HG03159 (cell line): ENCODE measurements at regions not wholly inside any gene's neighbourhood (a gene's known extent, or its start where the extent isn't known, plus 50 kb on each side); places are given as distances from the start of the nearest gene placed in this dataset.
"Not testable (repeated sequence)": the region's sequence is repeated elsewhere in the genome, so short reads cannot be mapped to it uniquely, and the experiment has no call there.

Experiments used
- ATAC-seq: cut with Tn5 transposase; IDR thresholded peaks from one replicate; pipeline ENCODE4 v1.9.1; 2021; ENCODE audit warnings: mild to moderate bottlenecking, moderate library complexity; ENCODE audit not compliant: unreplicated experiment

DNA sequence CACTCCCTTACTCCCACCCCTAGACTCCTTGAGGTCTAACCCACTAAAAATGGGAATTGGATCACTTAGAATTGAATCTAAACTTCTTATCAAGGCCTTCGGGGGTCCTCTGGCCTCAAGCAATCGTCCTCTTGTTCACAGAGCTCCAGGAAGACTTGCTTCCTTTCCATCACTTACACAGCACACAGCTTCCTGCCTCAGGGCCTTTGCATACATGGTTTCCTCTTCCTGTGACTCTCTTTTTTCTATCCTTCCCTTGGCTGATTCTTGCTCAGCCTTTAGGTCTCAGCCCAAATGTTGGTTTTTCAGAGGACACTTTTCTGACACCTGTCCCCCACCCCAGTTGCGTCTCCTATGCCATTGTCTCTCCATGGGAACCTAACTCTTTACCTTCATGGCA is 50.0 kb upstream of the ALDH1B1 start:
- no peak for ATAC-seq

DNA sequence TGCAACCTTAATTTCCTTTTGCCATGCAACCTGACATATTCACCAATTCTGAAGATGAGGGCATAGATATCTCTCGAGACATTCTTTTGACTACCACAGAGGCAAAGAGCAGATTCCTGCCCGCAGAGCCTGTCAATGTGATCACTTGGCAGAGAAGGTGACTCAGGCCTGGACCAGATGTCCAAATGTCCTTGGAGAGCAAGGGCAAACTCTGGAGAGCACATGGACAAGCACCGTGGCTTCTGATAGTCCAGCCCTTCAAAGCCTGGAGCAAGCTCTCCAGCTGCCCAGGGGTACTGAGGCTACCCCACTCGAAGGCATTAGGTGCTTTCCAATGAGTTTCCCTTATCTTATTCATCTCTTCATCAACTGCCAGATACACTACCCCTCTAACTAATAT is 50.4 kb upstream of the ALDH1B1 start:
- no peak for ATAC-seq

DNA sequence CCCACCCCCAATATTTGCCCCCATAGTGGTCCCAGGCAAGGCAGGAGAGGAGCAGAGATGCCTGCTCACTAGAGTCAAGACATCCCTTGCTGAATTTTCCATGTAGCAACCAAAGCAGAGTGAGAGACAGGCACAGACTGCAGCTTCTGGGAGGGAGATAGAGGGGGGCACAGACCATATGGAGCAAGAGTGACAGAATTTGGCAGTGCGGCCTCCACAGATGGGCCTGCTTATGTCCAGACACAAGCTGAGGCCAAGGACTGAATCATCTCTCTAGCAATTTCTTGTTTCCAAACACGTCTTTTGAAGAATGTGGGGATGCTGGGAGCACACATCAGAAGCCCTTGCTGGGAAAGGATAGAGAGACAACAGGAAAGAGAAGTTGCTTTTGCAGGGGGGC is 53.0 kb upstream of the ALDH1B1 start:
- no peak for ATAC-seq

DNA sequence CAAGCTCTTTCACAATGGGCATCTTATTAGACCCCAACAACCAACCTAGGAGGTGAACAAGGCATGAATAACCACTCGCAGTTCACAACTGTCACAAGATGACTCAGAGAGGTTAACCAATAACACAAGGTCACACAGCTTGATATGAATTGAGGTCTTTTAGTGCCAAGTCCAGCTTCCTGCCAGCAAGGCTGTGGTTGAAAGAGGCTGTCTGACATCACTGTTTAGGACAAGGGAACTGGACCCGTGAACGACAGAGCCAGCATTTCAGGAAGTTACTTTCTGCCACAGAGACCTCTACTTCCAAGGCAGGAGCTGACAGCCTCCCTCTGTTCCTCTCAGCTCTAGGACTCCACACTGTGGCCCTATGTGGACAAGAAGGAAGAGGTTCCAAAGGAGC is 53.4 kb upstream of the ALDH1B1 start:
- ATAC-seq: no peak

DNA sequence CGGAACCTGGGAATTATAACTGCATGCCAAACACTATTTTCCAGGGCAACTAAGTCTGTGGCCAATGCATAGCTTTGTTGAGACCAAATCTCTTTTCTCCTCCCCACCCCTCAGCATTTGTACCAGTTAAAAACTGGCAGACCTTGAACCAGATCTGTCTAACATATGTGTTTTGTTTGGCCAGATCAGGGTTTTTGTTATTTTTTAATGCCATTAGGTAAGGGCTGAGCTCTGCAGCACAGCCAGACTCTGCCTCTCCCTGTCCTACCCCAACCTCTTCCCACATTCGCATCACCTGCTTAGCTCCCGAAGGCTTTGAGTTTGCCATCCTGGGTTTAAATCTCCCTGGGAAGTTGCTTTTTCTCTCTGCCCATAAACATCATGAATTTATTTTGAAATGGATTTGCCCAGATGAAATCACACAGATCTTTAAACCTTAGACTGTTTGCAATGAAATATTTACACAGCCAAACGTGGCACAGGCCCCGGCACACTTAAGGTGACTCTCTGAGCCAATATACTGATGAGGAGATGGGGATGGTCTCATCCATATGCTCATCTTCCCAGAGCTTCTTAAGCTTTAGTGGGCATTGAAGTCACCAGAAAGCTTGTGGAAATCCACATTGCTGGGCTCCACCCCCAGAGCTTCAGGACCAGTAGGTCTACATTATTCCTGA is 54.0 kb upstream of the ALDH1B1 start:
- no peak for ATAC-seq

DNA sequence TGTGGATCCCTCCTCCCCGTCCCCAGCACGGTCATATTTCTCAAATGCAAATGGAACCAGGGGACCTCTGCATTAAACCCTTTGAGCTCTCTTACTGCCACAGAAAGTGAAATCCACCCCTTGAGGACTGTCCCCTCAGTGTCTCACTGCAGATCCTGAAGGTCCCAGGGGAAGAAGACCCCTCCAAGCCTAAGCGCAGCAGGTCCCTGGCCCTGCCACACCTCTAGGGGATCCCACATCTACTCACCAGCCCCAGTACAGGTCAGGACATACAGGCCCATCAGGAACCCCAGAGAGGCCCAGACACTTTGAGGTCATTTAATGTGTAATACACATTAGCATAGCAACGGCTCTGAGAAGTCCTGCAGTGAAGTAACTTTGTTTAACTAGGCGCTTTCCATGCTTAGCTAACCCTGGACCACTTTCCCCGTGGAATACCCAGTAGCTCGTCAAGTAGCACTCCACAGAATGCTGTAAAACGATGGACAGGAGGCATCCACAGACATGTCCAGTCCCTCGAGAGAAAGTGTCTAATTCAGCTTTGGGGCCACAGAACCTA is 54.7 kb upstream of the ALDH1B1 start:
- no peak for ATAC-seq

DNA sequence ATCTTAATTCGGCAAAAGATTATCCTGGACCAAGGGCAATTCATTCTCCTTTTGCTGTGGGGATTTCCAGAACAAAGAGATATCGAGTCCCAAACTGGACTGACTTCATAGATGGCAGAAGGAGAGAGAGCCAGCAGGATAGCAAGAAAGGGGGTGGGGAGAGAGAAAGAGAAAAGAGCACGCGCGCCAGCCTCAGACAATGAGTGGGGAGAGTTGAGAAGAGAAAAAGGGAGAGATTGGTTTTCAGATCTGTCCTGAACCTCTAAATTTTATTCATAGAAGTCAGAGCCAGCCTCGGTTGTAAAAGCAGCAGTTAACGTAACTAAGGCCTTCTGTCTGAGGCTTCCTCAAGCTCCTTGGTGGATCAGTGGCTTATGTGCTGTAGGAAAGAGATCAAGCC is 55.3 kb upstream of the ALDH1B1 start:
- ATAC-seq: no peak

DNA sequence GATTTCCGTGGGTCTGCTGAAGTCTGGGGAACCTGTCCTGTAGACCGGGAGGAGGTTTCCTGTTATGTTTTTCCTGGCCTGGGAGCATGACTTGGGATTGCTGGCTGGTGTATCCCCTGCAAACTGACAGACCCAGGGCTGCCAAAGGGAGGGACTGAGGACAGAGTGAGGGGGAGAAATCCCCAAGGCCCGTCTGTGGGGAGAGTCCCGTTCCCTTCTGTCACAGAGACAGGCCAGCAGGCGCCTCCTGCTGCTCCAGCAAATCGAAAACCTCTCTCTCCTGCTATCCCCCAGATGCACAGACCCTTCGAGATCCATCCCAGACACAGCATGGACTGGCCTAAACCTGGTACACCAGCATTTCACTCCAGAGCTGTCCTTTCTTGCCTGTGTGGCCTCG is 56.2 kb upstream of the ALDH1B1 start:
- ATAC-seq: no peak

DNA sequence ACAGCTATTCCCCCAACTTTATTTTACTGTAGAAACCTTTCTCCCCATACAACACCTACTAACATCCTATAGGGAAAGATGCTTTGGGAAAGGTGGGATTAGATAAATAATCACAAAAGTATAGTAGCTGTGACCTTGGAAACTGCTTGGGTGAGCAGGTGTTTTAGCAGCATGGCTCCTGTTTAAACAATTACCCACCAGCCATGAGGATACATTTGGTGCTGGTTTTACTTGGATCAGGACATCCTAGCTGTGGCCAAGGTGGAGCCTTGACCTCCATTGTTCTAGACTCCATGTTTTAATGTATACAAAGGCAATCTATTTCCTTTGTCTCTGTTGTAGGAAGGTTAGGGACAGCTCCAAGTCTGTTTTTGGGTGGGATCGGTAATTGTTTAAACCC is 56.8 kb upstream of the ALDH1B1 start:
- ATAC-seq: no peak

DNA sequence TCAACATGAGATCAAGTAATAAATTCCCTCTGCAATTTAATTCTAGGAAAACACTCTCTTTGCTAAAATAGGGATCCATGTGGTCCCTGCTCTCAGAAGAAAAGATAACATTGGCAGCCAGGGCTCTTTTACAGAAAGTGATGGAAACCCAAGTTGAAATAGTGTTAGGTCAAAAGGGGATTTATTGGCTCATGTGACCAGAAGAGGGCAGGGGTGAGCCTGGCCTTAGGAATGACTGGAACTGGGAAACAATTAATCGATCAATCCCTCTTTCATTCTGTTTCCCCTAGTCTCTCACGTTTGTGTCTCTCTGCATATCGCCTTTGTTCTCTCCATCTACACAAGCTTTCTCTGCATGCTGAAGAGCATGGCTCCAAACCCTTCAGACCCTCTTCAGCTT is 58.3 kb upstream of the ALDH1B1 start:
- ATAC-seq: no peak

DNA sequence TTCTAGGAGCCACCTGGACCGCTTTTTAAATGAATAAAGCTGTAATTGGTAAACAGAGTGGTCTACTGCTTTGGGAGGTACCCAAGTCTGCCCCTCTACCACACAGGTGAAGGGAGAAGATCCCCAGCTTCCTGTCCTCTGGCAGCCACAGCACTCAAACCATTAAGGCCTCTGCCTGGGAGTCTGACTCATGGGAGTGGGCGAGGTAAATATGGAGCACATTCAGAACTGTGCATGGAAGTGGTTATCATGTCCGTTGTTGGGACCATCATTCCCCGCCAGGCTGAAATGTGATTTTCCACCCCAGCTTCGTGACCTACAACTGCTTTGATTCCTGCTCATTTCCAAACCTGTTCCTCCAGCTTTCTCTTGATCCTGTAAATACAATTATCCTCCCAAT is 59.5 kb upstream of the ALDH1B1 start:
- no peak for ATAC-seq

DNA sequence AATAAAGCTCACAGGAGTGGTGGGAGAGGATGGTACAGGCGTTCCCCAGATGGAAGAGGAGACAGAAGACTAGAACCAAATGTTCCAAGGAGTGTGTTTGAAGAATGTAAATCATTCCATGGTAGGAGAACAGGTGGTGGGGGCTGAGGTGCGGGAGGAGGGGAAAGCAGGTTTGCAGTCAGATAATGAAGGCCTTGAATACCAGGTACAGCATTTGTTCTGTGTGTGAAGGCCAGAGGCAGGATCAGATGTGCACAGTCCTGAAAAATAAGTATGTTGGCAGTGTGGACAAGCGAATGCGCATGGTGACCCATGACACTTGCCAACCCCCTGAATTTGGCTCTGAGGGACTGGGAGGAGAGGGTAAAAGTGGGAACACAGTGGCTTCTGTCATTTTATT is 59.9 kb upstream of the ALDH1B1 start:
- ATAC-seq: no peak

DNA sequence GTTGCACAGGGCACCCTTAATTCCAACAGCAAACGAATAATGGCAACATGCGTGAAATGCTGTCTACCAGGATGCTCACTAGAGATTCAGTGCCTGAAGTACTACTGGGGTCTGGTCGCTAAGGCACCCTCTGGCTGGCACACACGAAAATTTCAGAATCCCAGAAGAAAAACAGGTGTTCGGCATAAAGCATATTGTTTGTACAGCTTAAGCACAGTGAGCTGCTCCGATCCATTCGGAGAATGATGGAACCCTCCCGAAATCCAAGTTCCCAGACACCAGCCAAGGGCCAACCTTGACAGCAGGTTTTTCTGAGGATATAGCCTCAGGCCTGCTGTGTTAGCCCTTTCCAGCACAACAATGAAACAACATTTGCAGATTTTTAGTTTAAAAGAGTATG is 61.4 kb upstream of the ALDH1B1 start:
- ATAC-seq: no peak

DNA sequence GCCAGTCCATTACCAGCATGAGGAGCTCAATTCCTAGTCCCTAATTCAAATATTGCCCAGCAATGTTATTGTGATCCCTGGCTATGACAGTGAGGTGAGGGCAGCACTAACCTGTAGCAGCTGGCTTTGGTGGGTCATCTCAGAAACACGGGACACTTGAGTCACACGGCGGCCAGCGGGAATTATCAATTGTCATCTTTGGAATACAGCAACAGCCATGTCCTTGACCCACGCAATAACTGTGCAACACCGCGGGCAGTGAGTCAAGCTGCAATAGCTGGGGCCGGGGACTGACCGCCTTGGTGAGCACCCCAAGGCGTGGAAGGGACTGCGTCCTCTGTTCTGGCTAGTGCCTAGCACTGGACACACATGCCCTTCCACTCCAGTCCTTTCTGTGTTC is 62.5 kb upstream of the ALDH1B1 start:
- no peak for ATAC-seq

DNA sequence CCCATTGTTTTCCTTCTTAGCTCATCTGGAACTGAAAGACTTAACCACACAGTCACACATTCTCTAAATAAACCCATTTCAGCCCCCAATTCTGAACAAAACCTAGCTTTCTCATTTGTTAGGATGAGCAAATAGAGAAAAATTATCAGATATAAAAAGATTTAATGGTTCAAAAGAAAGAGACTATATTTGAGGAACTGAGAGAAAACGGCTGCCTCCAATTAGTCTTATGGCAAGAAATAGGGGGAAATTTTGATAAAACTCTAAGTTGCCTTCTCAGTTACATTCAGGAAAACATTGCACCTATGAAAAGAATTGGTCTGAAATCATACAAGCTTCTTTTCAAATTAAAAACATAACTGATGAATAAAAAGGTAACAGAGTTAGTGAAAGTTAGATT is 63.7 kb upstream of the ALDH1B1 start:
- ATAC-seq: no peak

DNA sequence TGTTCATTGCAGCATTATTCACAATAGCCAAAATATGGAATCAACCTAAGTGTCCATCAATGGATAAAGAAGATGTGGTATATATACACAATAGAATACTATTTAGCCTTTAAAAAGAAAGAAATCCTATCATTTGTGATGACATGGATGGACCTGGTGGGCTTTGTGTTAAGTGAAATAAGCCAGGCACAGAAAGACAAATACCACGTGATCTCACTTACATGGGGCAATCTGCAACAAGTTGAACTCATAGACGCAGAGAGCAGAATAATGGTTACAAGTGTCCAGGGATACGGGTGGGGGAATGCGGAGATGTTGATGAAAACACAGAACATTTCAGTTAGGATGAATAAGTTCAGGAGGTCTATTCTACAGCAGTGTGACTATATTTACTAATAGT is 66.4 kb upstream of the ALDH1B1 start:
- ATAC-seq: no peak

DNA sequence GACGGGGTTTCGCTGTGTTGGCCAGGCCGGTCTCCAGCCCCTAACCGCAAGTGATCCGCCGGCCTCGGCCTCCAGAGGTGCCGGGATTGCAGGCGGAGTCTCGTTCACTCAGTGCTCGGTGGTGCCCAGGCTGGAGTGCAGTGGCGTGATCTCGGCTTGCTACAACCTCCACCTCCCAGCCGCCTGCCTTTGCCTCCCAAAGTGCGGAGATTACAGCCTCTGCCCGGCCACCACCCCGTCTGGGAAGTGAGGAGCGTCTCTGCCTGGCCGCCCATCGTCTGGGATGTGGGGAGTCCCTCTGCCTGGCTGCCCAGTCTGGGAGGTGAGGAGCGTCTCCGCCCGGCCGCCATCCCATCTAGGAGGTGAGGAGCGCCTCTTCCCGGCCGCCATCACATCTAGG is 68.3 kb upstream of the ALDH1B1 start:
- ATAC-seq: not testable (repeated sequence)

DNA sequence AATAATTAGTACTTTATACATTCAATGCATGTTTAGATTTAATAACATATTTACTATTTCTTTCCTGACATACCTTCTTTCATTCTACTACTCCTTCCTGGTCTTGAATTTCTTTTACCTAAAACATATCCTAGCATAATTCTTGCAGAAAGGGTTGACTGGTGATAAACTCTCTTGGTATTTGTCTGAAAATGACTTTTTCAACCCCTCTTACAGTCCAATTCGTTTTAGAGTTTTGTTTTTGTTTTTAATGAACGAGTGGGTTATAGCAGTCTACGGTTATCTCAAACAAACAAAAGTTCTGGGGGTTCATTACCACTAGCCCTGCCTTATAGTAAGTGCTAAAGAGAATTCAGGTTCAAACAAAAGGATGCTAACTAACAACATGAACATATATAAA is 69.6 kb upstream of the ALDH1B1 start:
- no peak for ATAC-seq

DNA sequence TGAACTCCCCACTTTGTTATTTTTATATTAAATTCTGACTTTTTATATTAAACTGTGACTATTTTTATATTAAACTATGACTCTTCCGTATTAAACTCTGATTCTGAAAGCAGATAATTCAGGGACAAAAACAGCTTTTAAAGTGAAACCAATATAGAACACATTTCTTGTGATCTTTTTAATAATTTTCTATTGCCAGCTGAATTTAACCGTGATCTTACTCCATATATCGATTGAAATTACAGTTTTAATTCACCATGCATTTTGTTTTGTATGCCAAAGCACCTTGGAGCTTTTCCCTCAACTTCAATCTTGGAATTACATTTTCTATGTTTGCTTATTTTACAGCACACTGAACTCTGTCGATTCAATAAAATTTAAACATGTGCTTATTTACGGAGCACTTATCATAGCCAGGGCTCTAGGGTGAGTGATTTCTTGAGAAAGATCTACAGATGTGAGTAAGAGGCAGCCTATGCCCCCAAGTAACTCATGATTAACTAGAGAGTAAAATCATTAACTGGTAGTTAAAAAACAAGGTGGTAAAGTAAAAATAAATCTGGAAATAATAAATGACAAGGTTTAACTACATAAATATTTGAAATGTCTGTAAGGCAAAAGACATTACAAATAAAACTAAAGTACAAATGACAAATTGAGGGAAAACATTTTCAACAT is 72.9 kb upstream of the ALDH1B1 start:
- no peak for ATAC-seq

DNA sequence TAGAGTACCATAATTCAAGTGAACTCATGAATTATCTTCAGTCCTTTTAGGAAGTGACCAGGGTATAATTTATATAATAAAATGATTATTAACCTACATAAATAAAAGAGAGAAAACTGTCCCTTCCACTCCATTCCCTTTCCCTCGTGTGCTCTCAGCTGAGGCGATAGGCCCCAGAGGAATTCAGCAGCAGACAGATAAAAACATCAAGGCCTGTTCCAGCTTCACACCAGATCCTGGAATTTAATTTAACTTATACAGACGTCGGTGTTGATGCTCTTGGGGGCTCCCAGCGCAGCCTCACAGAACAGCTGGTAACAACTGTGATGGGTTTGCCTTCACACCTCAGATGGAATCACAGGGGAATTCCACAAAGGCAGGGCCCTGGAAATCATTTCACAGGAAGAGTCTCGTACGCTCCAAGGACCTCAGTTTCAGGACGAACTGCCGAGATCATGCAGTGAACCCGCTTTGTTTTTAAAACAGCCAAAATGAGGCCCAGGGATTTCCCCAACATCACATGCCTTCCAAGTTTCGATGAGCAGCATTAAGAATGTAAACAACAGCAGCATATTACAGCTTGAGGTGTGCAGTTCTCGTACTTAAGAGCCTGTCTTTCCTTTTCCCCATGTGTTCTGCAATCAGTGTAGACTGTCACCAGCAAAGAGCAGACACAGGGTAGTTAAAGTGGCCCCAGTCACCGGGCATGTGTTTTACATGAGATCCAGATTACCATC is 73.6 kb upstream of the ALDH1B1 start:
- ATAC-seq: peak; percentile 77

DNA sequence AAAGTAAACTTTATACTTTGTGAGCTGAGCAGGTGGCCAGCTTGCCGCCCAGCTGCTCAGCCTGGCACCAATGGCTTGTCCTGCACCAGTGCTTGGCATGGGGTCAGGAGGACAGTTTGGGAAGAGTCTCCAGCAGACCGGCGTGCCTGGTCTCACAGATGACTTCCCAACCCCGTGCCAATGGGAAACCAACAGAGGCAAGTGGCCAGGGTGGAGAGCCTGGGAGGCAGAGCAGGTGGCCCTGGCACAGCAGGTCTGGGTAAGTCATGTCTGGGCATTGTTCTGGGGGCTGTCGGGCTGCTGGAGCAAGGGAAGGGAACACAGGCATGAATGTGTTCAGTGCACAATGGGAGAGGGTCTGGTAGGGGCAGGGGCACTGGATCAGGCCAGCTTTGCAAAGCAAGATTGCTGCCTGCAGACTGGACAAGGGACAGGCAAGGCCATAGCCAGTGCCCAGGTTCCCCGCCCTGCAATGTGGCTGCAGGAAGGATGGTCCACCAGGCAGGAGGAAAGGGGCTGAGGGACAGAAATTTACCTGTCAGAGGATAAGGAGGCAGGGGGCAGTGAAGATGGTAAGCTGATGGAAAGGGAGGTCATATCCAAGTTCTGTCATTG is 76.2 kb upstream of the ALDH1B1 start:
- ATAC-seq: no peak
